Ishikawa (cell line): ENCODE measurements at regions not wholly inside any gene's neighbourhood (a gene's known extent, or its start where the extent isn't known, plus 50 kb on each side); places are given as distances from the start of the nearest gene placed in this dataset.

Source experiments
- CEBPB ChIP-seq: IDR thresholded peaks from 2 replicates; pipeline ENCODE4 v1.6.1; 2012
- CREB1 ChIP-seq: IDR thresholded peaks from 2 replicates; pipeline ENCODE4 v1.6.1; 2012; ENCODE audit warnings: low read depth
- EGR1 ChIP-seq: IDR thresholded peaks from 2 replicates; pipeline ENCODE4 v1.6.1; 2012
- EP300 ChIP-seq: IDR thresholded peaks from 2 replicates; pipeline ENCODE4 v1.6.1; 2012; ENCODE audit warnings: borderline replicate concordance
- MAX ChIP-seq: IDR thresholded peaks from 2 replicates; pipeline ENCODE4 v1.6.1; 2012
- NFIC ChIP-seq: IDR thresholded peaks from 2 replicates; pipeline ENCODE4 v1.6.1; 2012
- RAD21 ChIP-seq: IDR thresholded peaks from 2 replicates; pipeline ENCODE4 v1.6.1; 2012; ENCODE audit warnings: low read depth
- REST ChIP-seq: IDR thresholded peaks from 2 replicates; pipeline ENCODE4 v1.6.1; 2012; ENCODE audit warnings: low read depth, mild to moderate bottlenecking
- TEAD4 ChIP-seq: IDR thresholded peaks from 2 replicates; pipeline ENCODE4 v1.6.1; 2012
- USF1 ChIP-seq: IDR thresholded peaks from 2 replicates; pipeline ENCODE4 v1.6.1; 2012
- YY1 ChIP-seq: IDR thresholded peaks from 2 replicates; pipeline ENCODE4 v1.6.1; 2012; ENCODE audit warnings: low read depth

- no peak for TF ChIP-seq CREB1
- no peak for TF ChIP-seq REST
- no peak for TF ChIP-seq EGR1
- TF ChIP-seq EP300 = no peak
- no peak for TF ChIP-seq MAX
- no peak for TF ChIP-seq NFIC
- no peak for TF ChIP-seq USF1
- no peak for TF ChIP-seq RAD21
- TF ChIP-seq YY1 = no peak
- no peak for TF ChIP-seq TEAD4
- TF ChIP-seq CEBPB = no peak
These were observed 63.5 kb upstream of the PRR20G start for GRCh38 chr3:127351321-127351720.
